NCI-H82 treated with DMSO at 0.1 percent for 48 hours (cell line): ENCODE measurements at regions not wholly inside any gene's neighbourhood (a gene's known extent, or its start where the extent isn't known, plus 50 kb on each side); places are given as distances from the start of the nearest gene placed in this dataset.
"Not testable (repeated sequence)": the region's sequence is repeated elsewhere in the genome, so short reads cannot be mapped to it uniquely, and the experiment has no call there.

Experiments used
- DNase-seq: peaks from one replicate; lab custom pipeline; 2025; ENCODE audit not compliant: unreplicated experiment; lab: John Stamatoyannopoulos, UW

DNA sequence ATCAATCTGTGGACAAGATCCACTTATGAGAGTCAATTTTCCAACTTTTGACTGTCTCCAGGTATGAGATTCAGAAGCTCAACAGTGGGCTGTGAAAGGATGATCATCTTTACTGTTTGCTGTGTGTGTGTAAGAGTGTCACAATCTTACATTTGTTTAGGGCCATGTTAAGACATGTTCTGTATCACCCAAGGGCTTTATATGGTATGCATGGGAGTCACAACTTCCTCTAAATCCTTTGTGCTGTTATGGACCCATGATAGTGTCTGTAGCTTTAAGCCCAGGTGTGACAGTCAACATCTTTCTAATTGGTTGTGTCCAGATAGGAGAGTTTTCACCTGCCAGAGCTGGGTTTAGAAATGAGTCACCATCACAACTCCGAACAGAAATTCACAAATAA lies 70.2 kb downstream of the ZNF726 start:
- DNase-seq = not testable (repeated sequence)

DNA sequence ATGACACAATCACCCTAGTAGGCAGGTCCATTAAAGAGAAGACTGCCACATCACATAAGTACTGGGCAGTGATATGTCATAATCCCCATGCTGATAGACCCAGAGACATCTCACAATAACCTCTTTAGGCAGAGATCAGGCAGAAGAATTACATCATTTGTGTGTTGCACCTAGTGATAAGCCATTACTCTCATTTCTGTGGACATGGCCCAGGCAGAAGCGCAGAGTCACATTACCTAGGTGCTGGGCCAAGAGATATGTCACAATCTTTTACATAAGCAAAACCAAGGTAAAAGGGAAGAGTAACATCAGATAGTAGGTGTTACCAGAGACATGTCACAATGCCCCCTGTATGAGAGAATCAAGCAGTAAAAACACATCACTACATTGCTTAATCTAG lies 71.9 kb downstream of the ZNF726 start:
- no peak for DNase-seq

- no peak for DNase-seq
These were observed 76.5 kb downstream of the ZNF726 start for GRCh38 chr19:23991170-23991569.

DNA sequence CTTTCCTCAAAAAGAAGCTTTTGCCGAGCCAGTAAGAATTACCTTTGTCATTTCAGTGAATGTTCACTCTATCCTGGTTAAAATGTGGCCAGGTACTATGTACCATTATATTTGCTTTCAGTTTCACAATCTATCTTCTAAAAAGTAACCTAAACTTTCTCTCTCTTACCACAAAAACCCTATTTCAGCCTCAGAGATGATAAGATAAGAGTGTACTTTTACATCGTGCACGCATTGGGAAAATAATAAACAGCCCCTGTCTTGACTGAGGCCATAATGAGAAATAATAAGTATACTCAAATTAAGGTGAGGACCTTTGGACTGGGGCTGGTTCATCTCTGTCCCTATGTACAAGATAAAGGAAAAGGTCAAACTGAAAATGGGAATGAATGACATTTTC lies 77.7 kb downstream of the ZNF726 start:
- no peak for DNase-seq

GRCh38 chr19:23993440-23993839 lies 78.8 kb downstream of the ZNF726 start:
- no peak for DNase-seq

DNA sequence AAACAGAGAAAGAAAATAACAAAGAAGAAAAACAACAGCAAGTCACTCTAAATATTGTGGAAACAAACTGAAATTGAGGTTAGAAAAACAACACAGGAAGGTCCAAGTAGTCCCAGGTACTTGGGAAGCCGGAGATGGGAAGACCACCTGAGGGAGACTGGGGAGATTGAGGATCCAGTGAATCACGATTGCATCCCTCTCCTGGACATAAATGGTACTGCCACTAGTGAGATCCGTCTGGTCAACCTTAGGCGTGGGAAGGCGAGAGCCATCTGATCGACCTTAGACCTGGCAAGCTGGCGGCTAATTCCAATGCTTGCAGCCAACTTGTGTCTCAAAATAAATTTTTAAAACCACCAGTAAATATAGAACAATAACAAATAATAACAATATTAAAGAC lies 81.9 kb downstream of the ZNF726 start:
- no peak for DNase-seq

GRCh38 chr19:23998568-23998967 lies 83.9 kb downstream of the ZNF726 start:
- no peak for DNase-seq

DNA sequence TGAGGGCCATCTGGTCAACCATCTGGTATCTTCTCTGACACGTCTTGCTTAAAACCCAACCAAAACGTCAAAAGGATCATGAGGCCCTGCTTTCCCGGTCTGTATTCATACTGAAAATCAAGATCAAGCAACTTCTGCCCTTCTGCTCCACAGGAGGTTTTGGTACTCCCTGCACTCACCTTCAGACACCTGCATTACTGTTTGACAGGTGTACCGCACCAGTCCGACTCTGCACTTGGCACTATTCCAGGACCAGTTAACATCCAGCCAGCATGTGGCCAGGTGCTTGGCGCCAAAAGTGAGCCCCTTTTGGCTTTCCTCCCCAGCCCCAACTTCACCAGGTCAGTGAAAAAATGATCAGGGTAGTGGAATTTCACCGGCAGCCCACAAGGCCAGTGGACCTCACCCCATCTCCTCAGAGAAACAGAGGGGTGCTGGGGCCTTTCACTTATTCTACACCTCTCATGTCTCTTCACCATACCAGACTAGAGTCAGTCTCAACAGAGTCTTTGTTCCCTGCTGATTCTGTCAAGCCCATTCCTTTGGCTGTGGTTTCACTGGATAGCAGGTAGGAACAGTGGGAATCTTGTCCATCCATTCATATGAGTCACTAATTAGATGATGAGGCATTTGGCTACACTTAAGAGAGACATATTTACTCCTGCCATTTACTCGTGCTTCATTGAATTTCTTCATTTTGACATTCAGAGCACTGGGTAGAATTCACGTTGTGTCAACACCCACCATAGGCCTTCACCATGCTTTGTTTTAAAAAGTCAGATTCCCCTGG lies 85.3 kb downstream of the ZNF726 start:
- DNase-seq = no peak

DNA sequence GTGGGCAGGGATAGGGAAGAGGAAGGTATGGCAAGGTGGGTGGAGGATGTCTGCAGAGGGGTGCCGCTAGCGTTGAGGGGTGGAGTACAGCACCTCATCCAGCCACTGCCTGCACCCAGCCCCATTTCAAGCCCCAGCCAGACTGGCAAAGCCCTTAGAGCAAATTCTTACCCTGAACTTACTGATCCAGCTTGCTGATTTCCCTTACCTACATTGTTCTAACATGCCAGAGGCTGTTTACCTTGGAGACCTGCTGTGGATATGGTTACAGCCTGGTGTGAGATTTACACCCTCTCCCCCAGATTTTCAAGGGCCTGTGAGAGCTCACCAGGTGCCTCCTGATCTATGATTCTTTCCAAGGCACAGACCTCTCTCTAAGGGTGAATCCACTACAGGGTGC lies 86.0 kb downstream of the ZNF726 start:
- no peak for DNase-seq

DNA sequence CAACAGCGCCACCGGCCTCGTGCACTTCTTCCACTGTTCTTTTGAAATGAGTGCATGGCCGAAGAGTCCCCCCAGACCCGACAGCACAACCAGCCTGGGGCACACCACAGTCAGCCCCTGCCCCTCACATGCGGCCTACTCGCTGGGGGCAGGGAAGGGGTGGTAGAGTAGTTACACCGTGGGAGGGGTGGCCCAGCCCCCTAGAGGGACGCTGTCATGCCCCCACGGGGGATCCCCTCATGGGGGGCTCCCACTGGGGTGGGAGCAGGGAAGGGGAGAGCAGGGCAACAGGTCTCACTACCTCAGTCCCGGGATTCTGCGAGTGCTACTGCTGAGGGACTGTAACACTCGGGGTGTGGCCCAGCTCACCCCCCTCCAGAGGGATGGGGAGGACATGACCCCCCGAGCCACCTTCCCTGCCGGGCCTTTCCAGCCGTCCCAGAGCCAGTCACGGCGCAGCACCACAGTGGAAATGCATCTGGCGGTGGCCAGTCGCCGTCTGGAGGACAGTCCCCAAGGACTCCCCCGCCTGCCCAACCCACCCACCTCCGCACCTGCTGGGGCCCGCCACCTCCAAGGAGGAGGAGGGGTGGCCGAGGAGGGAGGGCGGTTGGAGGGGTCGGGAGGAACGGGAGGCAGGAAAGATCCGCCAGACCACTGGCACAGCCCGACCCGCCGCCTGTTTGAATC lies 84.6 kb upstream of the ZNF254 start:
- DNase-seq = no peak

- DNase-seq = no peak
These were observed 83.5 kb upstream of the ZNF254 start for GRCh38 chr19:24003537-24003936.

GRCh38 chr19:24004166-24004565 lies 82.8 kb upstream of the ZNF254 start:
- DNase-seq = no peak

GRCh38 chr19:24029941-24030636 lies 56.9 kb upstream of the ZNF254 start:
- no peak for DNase-seq

DNA sequence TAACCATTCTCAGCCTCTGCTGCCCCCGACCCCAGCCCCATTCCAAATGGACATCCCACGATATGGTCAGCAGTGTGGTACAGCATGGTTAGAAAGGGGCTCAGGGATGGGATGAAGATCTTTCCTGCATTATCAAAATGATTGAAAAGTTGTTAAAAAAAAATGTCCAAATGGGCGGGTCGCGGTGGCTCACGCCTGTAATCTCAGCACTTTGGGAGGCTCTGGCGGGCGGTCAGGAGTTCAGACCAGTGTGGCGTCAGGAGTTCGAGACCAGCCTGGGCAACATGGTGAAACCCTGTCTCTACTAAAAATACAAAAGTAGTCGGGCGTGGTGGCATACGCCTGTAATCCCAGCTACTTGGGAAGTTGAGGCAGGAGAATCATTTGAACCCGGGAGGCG lies 54.3 kb upstream of the ZNF254 start:
- no peak for DNase-seq

DNA sequence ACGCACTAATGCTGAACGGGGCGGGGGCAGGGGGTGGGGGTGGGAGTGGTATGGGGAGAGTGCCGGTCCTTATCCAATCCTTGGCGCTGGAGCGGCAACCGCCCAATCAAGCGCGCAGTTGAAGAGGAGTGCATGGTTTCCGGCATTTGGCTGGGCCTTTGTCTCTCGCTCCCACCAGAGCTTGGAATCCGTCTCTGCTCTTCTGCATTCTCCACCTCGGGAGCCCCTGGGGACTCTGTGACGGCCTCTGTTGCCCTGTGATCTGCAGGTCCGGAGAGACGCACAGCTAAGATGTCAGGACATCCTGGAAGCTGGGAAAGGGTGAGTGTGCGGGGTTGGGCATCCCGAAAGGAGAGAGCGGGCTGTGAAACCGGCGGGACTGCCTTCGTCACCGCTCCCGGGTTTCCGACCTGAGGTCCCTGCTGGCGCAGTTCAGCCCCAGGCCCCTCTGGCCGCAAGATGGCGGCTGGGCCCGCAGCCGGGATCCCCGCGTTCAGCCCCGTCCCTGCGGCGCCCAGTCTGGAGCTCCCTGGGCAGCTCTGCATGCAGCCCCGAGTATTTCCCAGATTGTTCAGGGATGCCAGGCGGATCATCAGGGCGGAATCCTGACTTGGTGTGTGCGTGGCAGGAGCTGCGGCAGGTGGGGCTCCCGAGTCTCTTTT lies 53.6 kb upstream of the ZNF254 start:
- peak; percentile 95 for DNase-seq

- DNase-seq = peak; percentile 33
These were observed 53.0 kb upstream of the ZNF254 start for GRCh38 chr19:24033963-24034342.

DNA sequence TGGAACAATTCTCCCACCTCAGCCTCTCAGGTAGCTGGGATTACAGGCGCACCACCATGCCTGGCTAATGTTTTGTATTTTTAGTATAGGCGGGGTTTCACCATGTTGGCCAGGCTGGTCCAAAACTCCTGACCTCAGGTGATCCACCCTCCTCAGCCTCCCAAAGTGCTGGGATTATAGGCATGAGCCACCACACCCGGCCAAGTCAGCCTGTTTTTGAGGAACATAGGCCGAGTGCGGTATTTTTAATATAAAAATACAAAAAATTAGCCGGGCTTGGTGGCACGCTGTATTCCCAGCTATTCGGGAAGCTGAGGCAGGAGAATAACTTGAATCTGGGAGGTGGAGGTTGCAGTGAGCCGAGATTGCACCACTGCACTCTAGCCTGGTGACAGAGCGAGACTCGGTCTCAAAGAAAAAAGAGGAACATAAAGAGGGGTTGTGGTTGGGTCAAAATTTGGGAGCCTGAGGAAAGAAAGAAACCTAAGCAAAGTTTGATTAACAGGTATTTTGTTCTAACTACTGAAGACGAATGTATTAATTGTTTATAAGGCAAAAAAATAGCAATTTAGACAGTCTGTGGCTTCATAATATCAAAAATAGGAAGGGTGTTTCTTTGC lies 51.6 kb upstream of the ZNF254 start:
- DNase-seq = not testable (repeated sequence)
